Panc1 (cell line): ENCODE measurements at regions not wholly inside any gene's neighbourhood (a gene's known extent, or its start where the extent isn't known, plus 50 kb on each side); places are given as distances from the start of the nearest gene placed in this dataset.

Experiments used
- CTCF ChIP-seq: fragments of 450-650 bp; IDR thresholded peaks from 2 replicates; pipeline ENCODE4 v1.5.1; 2017; ENCODE audit warnings: mild to moderate bottlenecking
- POLR2AphosphoS5 ChIP-seq: IDR thresholded peaks from 2 replicates; pipeline ENCODE4 v1.6.1; 2012; ENCODE audit warnings: mild to moderate bottlenecking, low read depth, low read length, moderate library complexity
- TCF7L2 ChIP-seq: IDR thresholded peaks from 2 replicates; pipeline ENCODE4 v1.6.1; 2011; ENCODE audit warnings: mild to moderate bottlenecking, low read depth, low read length, inconsistent platforms

DNA sequence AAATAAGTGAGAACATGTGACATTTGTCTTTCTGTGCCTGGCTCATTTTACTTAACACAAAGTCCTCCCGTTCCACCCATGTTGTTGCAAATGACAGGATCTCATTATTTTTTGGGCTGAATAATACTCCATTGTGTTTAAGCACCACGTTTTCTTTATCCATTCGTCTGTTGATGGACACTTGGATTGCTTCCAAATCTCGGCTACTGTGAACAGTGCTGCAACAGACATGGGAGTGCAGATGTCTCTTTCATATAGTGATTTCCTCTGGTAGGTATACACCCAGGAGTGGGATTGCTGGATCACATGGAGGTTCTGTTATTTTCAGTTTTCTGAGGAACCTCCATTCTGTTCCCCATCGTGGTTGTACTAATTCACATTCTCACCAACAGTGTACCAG is 264.4 kb upstream of the GALNT17 start:
- TF ChIP-seq CTCF: no peak
- TF ChIP-seq POLR2AphosphoS5: no peak
- TF ChIP-seq TCF7L2: no peak
